OCI-LY7 (cell line): ENCODE measurements at regions not wholly inside any gene's neighbourhood (a gene's known extent, or its start where the extent isn't known, plus 50 kb on each side); places are given as distances from the start of the nearest gene placed in this dataset.

Experiments
- BruUV-seq: library from RNA; stranded (reverse); fragments of 400-500 nt; replicated peaks from 2 replicates; lab custom pipeline; 2021; lab: Mats Ljungman, UMichigan
- CTCF ChIA-PET: fragments of 300-600 bp; sonication (Branson Sonifier 250); formaldehyde crosslinking; loops from one replicate; lab custom pipeline; 2022; ENCODE audit warnings: antibody characterized with exemption; ENCODE audit not compliant: unreplicated experiment; lab: Charles Lee
- POLR2A ChIA-PET: fragments of 300-600 bp; sonication (Branson Sonifier 250); formaldehyde crosslinking; loops from one replicate; lab custom pipeline; 2022; ENCODE audit warnings: antibody characterized with exemption; lab: Charles Lee
- DNase-seq: peaks from one replicate; pipeline ENCODE4 v3.0.0-alpha.2; 2015; ENCODE audit warnings: low spot score
- H2AFZ ChIP-seq: fragments of 200-600 bp; sonication (generic), shearing (Covaris generic); 2 replicates; pipeline ENCODE4 v1.6.1; 2014; ENCODE audit warnings: mild to moderate bottlenecking, antibody characterized with exemption, low read length, moderate library complexity
- H3K27ac ChIP-seq: fragments of 200-600 bp; sonication (generic); 2 replicates; pipeline ENCODE4 v1.5.1; 2014; ENCODE audit warnings: mixed run types, low read depth, mild to moderate bottlenecking, moderate library complexity, low read length, inconsistent platforms; ENCODE audit not compliant: poor library complexity, severe bottlenecking
- H3K36me3 ChIP-seq: fragments of 200-600 bp; sonication (generic); 2 replicates; pipeline ENCODE4 v1.6.1; 2014; ENCODE audit warnings: mild to moderate bottlenecking, antibody characterized with exemption, low read length, moderate library complexity, mixed read lengths; ENCODE audit not compliant: insufficient read depth
- H3K4me1 ChIP-seq: fragments of 200-600 bp; sonication (generic); 2 replicates; pipeline ENCODE4 v1.5.1; 2014; ENCODE audit warnings: mild to moderate bottlenecking, low read length; ENCODE audit not compliant: insufficient read depth, poor library complexity, severe bottlenecking
- H3K4me2 ChIP-seq: fragments of 200-600 bp; sonication (generic); 2 replicates; pipeline ENCODE4 v1.6.1; 2014; ENCODE audit warnings: mild to moderate bottlenecking, low read length
- H3K4me3 ChIP-seq: fragments of 200-600 bp; sonication (generic); 2 replicates; pipeline ENCODE4 v1.5.1; 2014; ENCODE audit warnings: mild to moderate bottlenecking, low read depth, low read length; ENCODE audit not compliant: poor library complexity, severe bottlenecking
- H3K79me2 ChIP-seq: fragments of 200-600 bp; sonication (generic); 2 replicates; pipeline ENCODE4 v1.6.1; 2016; ENCODE audit warnings: low read depth, mild to moderate bottlenecking, low read length, moderate library complexity, mixed read lengths; ENCODE audit not compliant: insufficient read depth
- H3K9me2 ChIP-seq: fragments of 200-600 bp; sonication (generic); 2 replicates; pipeline ENCODE4 v1.6.1; 2016; ENCODE audit warnings: mild to moderate bottlenecking, low read length, mixed read lengths; ENCODE audit not compliant: insufficient read depth
- H3K9me3 ChIP-seq: fragments of 200-600 bp; sonication (generic); 2 replicates; pipeline ENCODE4 v1.6.1; 2014; ENCODE audit warnings: mild to moderate bottlenecking, mixed run types, low read length, mixed read lengths
- H4K20me1 ChIP-seq: fragments of 200-600 bp; sonication (generic); 2 replicates; pipeline ENCODE4 v1.6.1; 2014; ENCODE audit warnings: mild to moderate bottlenecking, antibody characterized with exemption, low read length, moderate library complexity, mixed read lengths; ENCODE audit not compliant: insufficient read depth
- EZH2phosphoT487 ChIP-seq: fragments of 200-600 bp; sonication (generic); IDR thresholded peaks from 2 replicates; pipeline ENCODE4 v1.6.1; 2018; ENCODE audit warnings: low read depth, borderline replicate concordance, mild to moderate bottlenecking, mixed run types, antibody characterized with exemption, low read length, moderate library complexity, mixed read lengths
- intact Hi-C: fragments of 100-400 bp; cut with micrococcal nuclease; formaldehyde crosslinking; loops from one replicate; pipeline ENCODE4 v1.10.0; 2022; ENCODE audit not compliant: unreplicated experiment
- TF ChIP-seq, protein P1 (sequence below): fragments of 200-600 bp; sonication (generic); conservative IDR thresholded peaks from 2 replicates; pipeline ENCODE4 v1.5.1; 2014; ENCODE audit warnings: mild to moderate bottlenecking, antibody characterized with exemption, low read length, moderate library complexity, mixed read lengths

- no peaks in the 10 kb centered on the region for H3K36me3 ChIP-seq
- no peaks in the 10 kb centered on the region for H3K9me2 ChIP-seq
- H3K9me3 ChIP-seq, result no peaks in the 10 kb centered on the region
- ChIA-PET CTCF (no interaction called here), POLR2A (no interaction called here)
- no TSS peak for BruUV-seq
- no peak overlapping the region for H2AFZ ChIP-seq
- H4K20me1 ChIP-seq, result no peaks in the 10 kb centered on the region
- DNase-seq, result no peak
- TF ChIP-seq, protein P1, sequence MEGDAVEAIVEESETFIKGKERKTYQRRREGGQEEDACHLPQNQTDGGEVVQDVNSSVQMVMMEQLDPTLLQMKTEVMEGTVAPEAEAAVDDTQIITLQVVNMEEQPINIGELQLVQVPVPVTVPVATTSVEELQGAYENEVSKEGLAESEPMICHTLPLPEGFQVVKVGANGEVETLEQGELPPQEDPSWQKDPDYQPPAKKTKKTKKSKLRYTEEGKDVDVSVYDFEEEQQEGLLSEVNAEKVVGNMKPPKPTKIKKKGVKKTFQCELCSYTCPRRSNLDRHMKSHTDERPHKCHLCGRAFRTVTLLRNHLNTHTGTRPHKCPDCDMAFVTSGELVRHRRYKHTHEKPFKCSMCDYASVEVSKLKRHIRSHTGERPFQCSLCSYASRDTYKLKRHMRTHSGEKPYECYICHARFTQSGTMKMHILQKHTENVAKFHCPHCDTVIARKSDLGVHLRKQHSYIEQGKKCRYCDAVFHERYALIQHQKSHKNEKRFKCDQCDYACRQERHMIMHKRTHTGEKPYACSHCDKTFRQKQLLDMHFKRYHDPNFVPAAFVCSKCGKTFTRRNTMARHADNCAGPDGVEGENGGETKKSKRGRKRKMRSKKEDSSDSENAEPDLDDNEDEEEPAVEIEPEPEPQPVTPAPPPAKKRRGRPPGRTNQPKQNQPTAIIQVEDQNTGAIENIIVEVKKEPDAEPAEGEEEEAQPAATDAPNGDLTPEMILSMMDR, result no peak
- no peak for TF ChIP-seq EZH2phosphoT487
- H3K27ac ChIP-seq, result no peak overlapping the region
- H3K4me1 ChIP-seq, result no peaks in the 10 kb centered on the region
- H3K4me2 ChIP-seq, result no peak overlapping the region
- H3K4me3 ChIP-seq, result no peak overlapping the region
- intact Hi-C loops, result no loop called here
- no peaks in the 10 kb centered on the region for H3K79me2 ChIP-seq
Measured at GRCh38 chr11:101306721-101307120, 177.1 kb upstream of the PGR start.

- CTCF ChIA-PET, result no interaction called here
- intact Hi-C loops, result no loop called here
- Histone ChIP-seq H4K20me1 (no peaks in the 10 kb centered on the region), H3K9me3 (no peaks in the 10 kb centered on the region), H3K79me2 (no peaks in the 10 kb centered on the region), H3K36me3 (no peaks in the 10 kb centered on the region), H3K4me2 (no peak overlapping the region), H3K4me1 (no peaks in the 10 kb centered on the region), H3K4me3 (no peak overlapping the region), H3K27ac (no peak overlapping the region), H3K9me2 (no peaks in the 10 kb centered on the region), H2AFZ (no peak overlapping the region)
- BruUV-seq, result no TSS peak
- TF ChIP-seq, protein P1, result no peak
- TF ChIP-seq EZH2phosphoT487, result no peak
- no peak for DNase-seq
- POLR2A ChIA-PET, result interaction anchor here (0.7 to 1.0 kb wide), 5 partner anchors 10 to 1303 kb away, joined by 3 to 4 read pairs (median 4); no protein-coding TSS in a partner anchor
Measured at GRCh38 chr11:101305496-101305895, 175.9 kb upstream of the PGR start.

GRCh38 chr11:101299210-101299609 lies 169.6 kb upstream of the PGR start:
- ChIA-PET POLR2A (no interaction called here), CTCF (no interaction called here)
- no peaks in the 10 kb centered on the region for H3K36me3 ChIP-seq
- no peaks in the 10 kb centered on the region for H3K9me3 ChIP-seq
- no peaks in the 10 kb centered on the region for H4K20me1 ChIP-seq
- H3K4me1 ChIP-seq, result no peaks in the 10 kb centered on the region
- intact Hi-C loops, result no loop called here
- H3K79me2 ChIP-seq, result no peaks in the 10 kb centered on the region
- H3K27ac ChIP-seq, result no peak overlapping the region
- H3K4me3 ChIP-seq, result no peak overlapping the region
- no peak overlapping the region for H3K4me2 ChIP-seq
- no peak for TF ChIP-seq EZH2phosphoT487
- TF ChIP-seq, protein P1, result no peak
- no peak for DNase-seq
- no peaks in the 10 kb centered on the region for H3K9me2 ChIP-seq
- BruUV-seq, result no TSS peak
- H2AFZ ChIP-seq, result no peak overlapping the region
